ENCODE measurements at regions not wholly inside any gene's neighbourhood (a gene's known extent, or its start where the extent isn't known, plus 50 kb on each side); places are given as distances from the start of the nearest gene placed in this dataset.

DNA sequence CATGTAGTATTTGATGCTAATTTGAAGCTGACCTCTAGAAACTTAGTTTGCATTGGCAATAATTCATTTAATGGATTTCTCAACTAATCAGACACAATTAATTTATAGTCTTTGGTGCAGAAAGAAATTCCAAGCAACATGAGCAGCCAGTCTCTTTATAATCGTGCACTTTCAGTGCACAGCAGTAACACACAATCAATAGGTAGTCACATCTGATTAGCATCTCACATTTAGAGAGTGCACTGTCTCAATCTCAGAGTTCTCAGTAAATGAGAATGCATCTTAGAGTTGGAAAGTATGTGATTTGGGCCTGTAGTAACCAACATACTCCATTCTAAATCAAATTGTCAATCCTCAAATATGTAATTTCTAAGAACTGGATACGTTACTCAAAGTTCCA is 377.6 kb downstream of the POM121L12 start:
- Histone ChIP-seq H2BK15ac (ENCODE audit: low read depth, poor library complexity, severe bottlenecking) (no peak overlapping the region), H3K4ac (ENCODE audit: low read depth in 1 of 2, low read length in 2 of 2) (no peak overlapping the region), H3K9me3 (ENCODE audit: control insufficient read depth, low read length) (peaks cover 21% of the 10 kb centered on the region), H3K27ac (ENCODE audit: low read length, poor library complexity, severe bottlenecking) (no peak overlapping the region), H3K14ac (ENCODE audit: low read length in 2 of 2) (no peak overlapping the region), H3K23ac (ENCODE audit: low read length in 2 of 2) (no peak overlapping the region), H2AFZ (ENCODE audit: low read depth, low read length) (no peak overlapping the region), H3K9ac (ENCODE audit: low read length) (no peak overlapping the region), H3K27me3 (ENCODE audit: control insufficient read depth in 1 of 2, insufficient read depth in 1 of 2, low read length in 2 of 2) (no peaks in the 10 kb centered on the region), H3K18ac (ENCODE audit: low read depth in 1 of 2, low read length in 2 of 2) (no peak overlapping the region), H3K4me2 (ENCODE audit: low read length, poor library complexity, severe bottlenecking) (no peak overlapping the region), H3K4me3 (ENCODE audit: insufficient read depth in 1 of 2, low read depth in 1 of 2, low read length in 2 of 2) (no peak overlapping the region), H3K4me1 (ENCODE audit: control insufficient read depth, insufficient read depth, low read depth, low read length) (peaks cover 5% of the 10 kb centered on the region), H2BK5ac (ENCODE audit: low read depth, low read length, poor library complexity, severe bottlenecking) (no peak overlapping the region), H4K8ac (ENCODE audit: low read length) (no peak overlapping the region), H4K91ac (ENCODE audit: low read length) (no peak overlapping the region), H2AK5ac (ENCODE audit: low read length, severe bottlenecking) (no peak overlapping the region), H3K79me1 (replicated peaks; ENCODE audit: low read length, poor library complexity, severe bottlenecking) (no peaks in the 10 kb centered on the region), H2BK12ac (ENCODE audit: low read length in 2 of 2) (no peak overlapping the region), H2BK120ac (ENCODE audit: low read depth, low read length) (no peak overlapping the region), H3K36me3 (ENCODE audit: control insufficient read depth in 1 of 2, insufficient read depth in 2 of 2, low read depth in 1 of 2, low read length in 2 of 2) (no peaks in the 10 kb centered on the region)
- WGBS = 88% methylated on average over 2 of the region's 2 CpGs
- DNase-seq = no peak

DNA sequence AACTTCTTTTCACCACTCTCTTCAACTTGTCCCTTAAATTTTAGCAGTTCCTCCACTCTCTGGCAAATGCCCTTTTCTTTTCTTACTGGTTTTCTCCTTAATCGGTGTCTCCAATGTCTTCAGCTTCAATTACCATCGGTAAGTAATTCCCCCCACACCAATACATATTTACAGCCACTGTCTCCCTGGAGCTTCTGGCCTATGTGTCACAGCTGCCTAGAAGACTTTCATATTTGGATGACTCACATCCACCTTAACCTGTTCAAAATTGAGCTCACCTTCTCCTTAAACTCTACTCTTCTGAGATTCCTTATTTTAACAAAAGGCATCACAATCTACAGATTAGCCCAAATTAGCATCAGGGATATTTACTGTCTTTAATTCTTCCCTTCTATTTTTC is 380.4 kb downstream of the POM121L12 start:
- Histone ChIP-seq H3K18ac (ENCODE audit: low read depth in 1 of 2, low read length in 2 of 2) (no peak overlapping the region), H3K4me2 (ENCODE audit: low read length, poor library complexity, severe bottlenecking) (no peak overlapping the region), H2AK5ac (ENCODE audit: low read length, severe bottlenecking) (no peak overlapping the region), H3K27ac (ENCODE audit: low read length, poor library complexity, severe bottlenecking) (no peak overlapping the region), H4K8ac (ENCODE audit: low read length) (no peak overlapping the region), H3K79me1 (replicated peaks; ENCODE audit: low read length, poor library complexity, severe bottlenecking) (no peaks in the 10 kb centered on the region), H3K36me3 (ENCODE audit: control insufficient read depth in 1 of 2, insufficient read depth in 2 of 2, low read depth in 1 of 2, low read length in 2 of 2) (no peaks in the 10 kb centered on the region), H2BK120ac (ENCODE audit: low read depth, low read length) (no peak overlapping the region), H3K27me3 (ENCODE audit: control insufficient read depth in 1 of 2, insufficient read depth in 1 of 2, low read length in 2 of 2) (no peaks in the 10 kb centered on the region), H3K4me1 (ENCODE audit: control insufficient read depth, insufficient read depth, low read depth, low read length) (peaks cover 6% of the 10 kb centered on the region), H2BK5ac (ENCODE audit: low read depth, low read length, poor library complexity, severe bottlenecking) (no peak overlapping the region), H2BK15ac (ENCODE audit: low read depth, poor library complexity, severe bottlenecking) (no peak overlapping the region), H3K14ac (ENCODE audit: low read length in 2 of 2) (no peak overlapping the region), H2AFZ (ENCODE audit: low read depth, low read length) (no peak overlapping the region), H3K4ac (ENCODE audit: low read depth in 1 of 2, low read length in 2 of 2) (no peak overlapping the region), H3K9me3 (ENCODE audit: control insufficient read depth, low read length) (peaks cover 23% of the 10 kb centered on the region), H3K23ac (ENCODE audit: low read length in 2 of 2) (no peak overlapping the region), H3K4me3 (ENCODE audit: insufficient read depth in 1 of 2, low read depth in 1 of 2, low read length in 2 of 2) (no peak overlapping the region), H2BK12ac (ENCODE audit: low read length in 2 of 2) (no peak overlapping the region), H3K9ac (ENCODE audit: low read length) (no peak overlapping the region), H4K91ac (ENCODE audit: low read length) (no peak overlapping the region)
- whole genome bisulfite sequencing = 93% methylated on average over 2 of the region's 2 CpGs
- DNase-seq = no peak

DNA sequence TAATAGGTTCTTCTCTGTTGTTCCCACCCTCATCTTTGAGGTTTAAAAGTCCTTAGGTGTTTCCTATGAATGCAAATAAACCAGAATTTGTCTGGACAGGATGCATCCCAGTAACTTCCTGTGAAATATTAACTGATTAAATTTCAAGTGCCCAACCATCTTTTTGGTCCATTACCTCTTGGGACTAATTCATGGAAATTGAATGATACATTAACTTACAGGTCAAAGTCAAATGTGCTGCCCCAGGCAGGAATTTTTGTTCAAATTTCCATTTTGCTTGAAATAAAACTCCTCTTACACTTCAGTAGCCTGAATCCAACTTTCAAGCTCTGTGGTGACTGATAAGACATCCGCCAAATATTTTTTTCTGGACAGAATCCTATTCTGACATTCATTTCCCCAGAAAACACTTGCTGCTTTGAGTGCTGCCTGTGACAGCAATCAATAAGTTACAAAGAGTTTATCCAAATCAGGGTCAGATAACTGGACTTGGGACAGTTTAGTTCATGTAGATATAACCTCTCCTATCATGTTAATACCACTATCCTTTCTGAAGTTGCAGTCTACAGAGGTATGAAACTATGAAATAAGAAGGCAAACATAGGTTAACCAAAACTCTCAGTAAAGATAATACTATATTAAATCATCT is 383.5 kb downstream of the POM121L12 start:
- H2BK15ac ChIP-seq (ENCODE audit: low read depth, poor library complexity, severe bottlenecking) = no peak overlapping the region
- no peak overlapping the region for H2BK5ac ChIP-seq (ENCODE audit: low read depth, low read length, poor library complexity, severe bottlenecking)
- no peak overlapping the region for H3K14ac ChIP-seq (ENCODE audit: low read length in 2 of 2)

DNA sequence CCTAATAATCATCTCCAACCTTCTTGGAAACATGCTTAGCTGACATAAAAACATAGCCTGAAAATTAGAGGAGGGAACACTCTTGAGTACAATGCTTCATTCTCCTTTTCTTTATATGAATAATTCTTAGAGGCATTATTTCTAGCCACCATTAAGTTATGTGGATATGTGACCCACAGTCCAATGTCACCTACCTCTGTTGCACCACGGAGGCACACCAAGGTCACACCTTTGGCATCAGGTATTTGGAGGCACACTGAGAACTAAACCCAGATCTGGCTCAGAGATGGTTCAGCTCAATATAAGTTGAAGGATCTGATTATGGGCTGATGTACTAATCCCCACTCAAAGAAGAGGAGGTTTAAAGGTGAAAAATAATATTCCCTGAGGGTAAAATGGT is 385.1 kb downstream of the POM121L12 start:
- Histone ChIP-seq H2BK5ac (ENCODE audit: low read depth, low read length, poor library complexity, severe bottlenecking) (no peak overlapping the region), H3K4me3 (ENCODE audit: insufficient read depth in 1 of 2, low read depth in 1 of 2, low read length in 2 of 2) (no peak overlapping the region), H3K4ac (ENCODE audit: low read depth in 1 of 2, low read length in 2 of 2) (no peak overlapping the region), H2BK120ac (ENCODE audit: low read depth, low read length) (no peak overlapping the region), H4K91ac (ENCODE audit: low read length) (no peak overlapping the region), H3K14ac (ENCODE audit: low read length in 2 of 2) (no peak overlapping the region), H3K9me3 (ENCODE audit: control insufficient read depth, low read length) (peaks cover 20% of the 10 kb centered on the region), H3K23ac (ENCODE audit: low read length in 2 of 2) (no peak overlapping the region), H3K9ac (ENCODE audit: low read length) (no peak overlapping the region), H3K18ac (ENCODE audit: low read depth in 1 of 2, low read length in 2 of 2) (no peak overlapping the region), H3K4me2 (ENCODE audit: low read length, poor library complexity, severe bottlenecking) (no peak overlapping the region), H3K36me3 (ENCODE audit: control insufficient read depth in 1 of 2, insufficient read depth in 2 of 2, low read depth in 1 of 2, low read length in 2 of 2) (no peaks in the 10 kb centered on the region), H3K27ac (ENCODE audit: low read length, poor library complexity, severe bottlenecking) (no peak overlapping the region), H3K4me1 (ENCODE audit: control insufficient read depth, insufficient read depth, low read depth, low read length) (peaks cover 8% of the 10 kb centered on the region), H2BK15ac (ENCODE audit: low read depth, poor library complexity, severe bottlenecking) (no peak overlapping the region), H2AFZ (ENCODE audit: low read depth, low read length) (no peak overlapping the region), H3K27me3 (ENCODE audit: control insufficient read depth in 1 of 2, insufficient read depth in 1 of 2, low read length in 2 of 2) (no peaks in the 10 kb centered on the region), H4K8ac (ENCODE audit: low read length) (no peak overlapping the region), H2AK5ac (ENCODE audit: low read length, severe bottlenecking) (peak overlapping the region; percentile 73), H2BK12ac (ENCODE audit: low read length in 2 of 2) (no peak overlapping the region), H3K79me1 (replicated peaks; ENCODE audit: low read length, poor library complexity, severe bottlenecking) (no peaks in the 10 kb centered on the region)
- no peak for DNase-seq
- 58% methylated on average over 1 of the region's 1 CpG for WGBS

More for the DNA sequence above, 383.5 kb downstream of the POM121L12 start:
- Histone ChIP-seq H3K4me1 (ENCODE audit: control insufficient read depth, insufficient read depth, low read depth, low read length) (peaks cover 8% of the 10 kb centered on the region), H2BK12ac (ENCODE audit: low read length in 2 of 2) (no peak overlapping the region), H3K18ac (ENCODE audit: low read depth in 1 of 2, low read length in 2 of 2) (no peak overlapping the region), H2BK120ac (ENCODE audit: low read depth, low read length) (no peak overlapping the region), H3K79me1 (replicated peaks; ENCODE audit: low read length, poor library complexity, severe bottlenecking) (no peaks in the 10 kb centered on the region), H3K4me2 (ENCODE audit: low read length, poor library complexity, severe bottlenecking) (no peak overlapping the region), H3K9me3 (ENCODE audit: control insufficient read depth, low read length) (peaks cover 22% of the 10 kb centered on the region), H3K9ac (ENCODE audit: low read length) (no peak overlapping the region), H3K4ac (ENCODE audit: low read depth in 1 of 2, low read length in 2 of 2) (no peak overlapping the region), H2AFZ (ENCODE audit: low read depth, low read length) (no peak overlapping the region), H3K4me3 (ENCODE audit: insufficient read depth in 1 of 2, low read depth in 1 of 2, low read length in 2 of 2) (no peak overlapping the region), H4K8ac (ENCODE audit: low read length) (no peak overlapping the region), H3K27me3 (ENCODE audit: control insufficient read depth in 1 of 2, insufficient read depth in 1 of 2, low read length in 2 of 2) (no peaks in the 10 kb centered on the region), H4K91ac (ENCODE audit: low read length) (no peak overlapping the region), H3K27ac (ENCODE audit: low read length, poor library complexity, severe bottlenecking) (peak overlapping the region; percentile 81), H2AK5ac (ENCODE audit: low read length, severe bottlenecking) (no peak overlapping the region), H3K36me3 (ENCODE audit: control insufficient read depth in 1 of 2, insufficient read depth in 2 of 2, low read depth in 1 of 2, low read length in 2 of 2) (no peaks in the 10 kb centered on the region), H3K23ac (ENCODE audit: low read length in 2 of 2) (no peak overlapping the region)
- DNase-seq = no peak
- WGBS = 82% methylated on average over 1 of the region's 1 CpG

All from mesenchymal stem cell (in vitro differentiated cells and primary cell).